Loucy (cell line): ENCODE measurements at regions not wholly inside any gene's neighbourhood (a gene's known extent, or its start where the extent isn't known, plus 50 kb on each side); places are given as distances from the start of the nearest gene placed in this dataset.

Experiments
- EZH2phosphoT487 ChIP-seq: fragments of 200-600 bp; IDR thresholded peaks from 2 replicates; pipeline ENCODE4 v1.6.1; 2018; ENCODE audit warnings: antibody characterized with exemption, mild to moderate bottlenecking, moderate library complexity, borderline replicate concordance
- TF ChIP-seq, protein P1 (sequence below): fragments of 200-600 bp; sonication (generic); conservative IDR thresholded peaks from 2 replicates; pipeline ENCODE4 v1.5.1; 2014; ENCODE audit warnings: mild to moderate bottlenecking, antibody characterized with exemption, low read length

DNA sequence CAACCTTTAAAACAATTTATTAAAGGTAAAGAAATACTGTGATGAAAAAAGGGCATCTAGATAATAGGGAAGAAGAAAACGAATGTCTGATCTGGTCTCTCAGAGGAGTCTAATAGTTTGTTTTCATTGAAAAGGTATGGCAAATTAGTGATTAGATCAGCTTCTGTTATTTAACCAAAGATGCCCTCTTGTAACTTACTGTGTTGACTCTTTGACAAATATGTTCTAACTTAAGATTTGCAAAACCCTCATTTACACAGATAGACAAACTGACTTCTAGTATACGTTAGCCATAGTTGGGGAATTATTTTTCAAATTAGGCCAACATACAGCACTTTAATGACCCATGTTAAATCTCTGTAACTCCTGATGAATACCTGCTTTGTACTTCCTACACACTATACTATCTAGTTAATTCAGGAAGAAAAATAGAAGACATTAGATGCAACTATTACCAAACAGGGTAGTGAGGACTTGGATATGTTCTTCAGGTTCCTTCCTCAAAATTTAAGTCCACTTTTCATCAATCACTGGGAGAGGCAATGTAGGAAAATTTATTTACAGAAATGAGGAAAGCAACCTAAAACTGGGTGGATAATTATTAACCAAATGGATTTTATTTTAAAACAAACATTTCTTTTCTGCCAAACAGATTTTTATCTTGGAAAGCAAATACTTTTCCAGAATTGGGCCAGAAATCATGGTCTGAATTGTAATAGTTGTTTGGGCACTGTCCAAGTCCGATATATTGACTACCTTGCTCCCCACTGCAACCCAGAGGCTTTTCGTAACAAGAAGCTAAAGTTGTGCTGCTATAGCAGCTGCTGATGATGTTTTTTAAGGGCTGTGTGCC, 66.4 kb upstream of the PPP2R2B start:
- TF ChIP-seq, protein P1, sequence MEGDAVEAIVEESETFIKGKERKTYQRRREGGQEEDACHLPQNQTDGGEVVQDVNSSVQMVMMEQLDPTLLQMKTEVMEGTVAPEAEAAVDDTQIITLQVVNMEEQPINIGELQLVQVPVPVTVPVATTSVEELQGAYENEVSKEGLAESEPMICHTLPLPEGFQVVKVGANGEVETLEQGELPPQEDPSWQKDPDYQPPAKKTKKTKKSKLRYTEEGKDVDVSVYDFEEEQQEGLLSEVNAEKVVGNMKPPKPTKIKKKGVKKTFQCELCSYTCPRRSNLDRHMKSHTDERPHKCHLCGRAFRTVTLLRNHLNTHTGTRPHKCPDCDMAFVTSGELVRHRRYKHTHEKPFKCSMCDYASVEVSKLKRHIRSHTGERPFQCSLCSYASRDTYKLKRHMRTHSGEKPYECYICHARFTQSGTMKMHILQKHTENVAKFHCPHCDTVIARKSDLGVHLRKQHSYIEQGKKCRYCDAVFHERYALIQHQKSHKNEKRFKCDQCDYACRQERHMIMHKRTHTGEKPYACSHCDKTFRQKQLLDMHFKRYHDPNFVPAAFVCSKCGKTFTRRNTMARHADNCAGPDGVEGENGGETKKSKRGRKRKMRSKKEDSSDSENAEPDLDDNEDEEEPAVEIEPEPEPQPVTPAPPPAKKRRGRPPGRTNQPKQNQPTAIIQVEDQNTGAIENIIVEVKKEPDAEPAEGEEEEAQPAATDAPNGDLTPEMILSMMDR = no peak
- TF ChIP-seq EZH2phosphoT487 = no peak
